ACHN (cell line): ENCODE measurements at regions not wholly inside any gene's neighbourhood (a gene's known extent, or its start where the extent isn't known, plus 50 kb on each side); places are given as distances from the start of the nearest gene placed in this dataset.

Source experiments
- DNase-seq: peaks from one replicate; pipeline ENCODE4 v3.0.0-alpha.2; 2015
- in situ Hi-C: cut with HindIII; loops from 2 replicates; pipeline ENCODE4 v1.10.0; 2017; ENCODE audit warnings: low sequenced_read_pairs, low pct_ligation_motif_present, low pct_unique_long_range_greater_than_20kb

GRCh38 chrX:5042563-5042962 is 1186.1 kb downstream of the NLGN4X start:
- in situ Hi-C loops: no loop called here
- no peak for DNase-seq

- no peak for DNase-seq
- in situ Hi-C loops: no loop called here
These were observed 1196.9 kb downstream of the NLGN4X start for GRCh38 chrX:5031792-5032191.

GRCh38 chrX:5015451-5015850 is 1213.2 kb downstream of the NLGN4X start:
- DNase-seq: no peak
- in situ Hi-C loops: no loop called here

GRCh38 chrX:4994855-4995254 is 1233.8 kb downstream of the NLGN4X start:
- no peak for DNase-seq
- in situ Hi-C loops: no loop called here

- DNase-seq: no peak
- in situ Hi-C loops: no loop called here
These were observed 1250.1 kb downstream of the NLGN4X start for GRCh38 chrX:4978613-4979012.

- DNase-seq: no peak
- in situ Hi-C loops: no loop called here
These were observed 1257.0 kb downstream of the NLGN4X start for GRCh38 chrX:4971646-4972045.

- in situ Hi-C loops: no loop called here
- DNase-seq: no peak
These were observed 1250.7 kb upstream of the PRKX start for GRCh38 chrX:4964112-4964511.

- in situ Hi-C loops: no loop called here
- DNase-seq: no peak
These were observed 1250.0 kb upstream of the PRKX start for GRCh38 chrX:4963432-4963831.

GRCh38 chrX:4944767-4945166 is 1231.3 kb upstream of the PRKX start:
- no peak for DNase-seq
- in situ Hi-C loops: no loop called here

GRCh38 chrX:4936315-4936714 is 1222.9 kb upstream of the PRKX start:
- in situ Hi-C loops: no loop called here
- no peak for DNase-seq

GRCh38 chrX:4935846-4936245 is 1222.4 kb upstream of the PRKX start:
- in situ Hi-C loops: no loop called here
- no peak for DNase-seq

GRCh38 chrX:4935401-4935800 is 1222.0 kb upstream of the PRKX start:
- in situ Hi-C loops: no loop called here

GRCh38 chrX:4932790-4933189 is 1219.3 kb upstream of the PRKX start:
- in situ Hi-C loops: no loop called here
- DNase-seq: no peak

More at GRCh38 chrX:4935401-4935800, 1222.0 kb upstream of the PRKX start:
- DNase-seq: no peak

- in situ Hi-C loops: no loop called here
- no peak for DNase-seq
These were observed 1217.0 kb upstream of the PRKX start for GRCh38 chrX:4930426-4930825.

- in situ Hi-C loops: no loop called here
- no peak for DNase-seq
These were observed 1212.5 kb upstream of the PRKX start for GRCh38 chrX:4925911-4926310.

GRCh38 chrX:4909348-4909747 is 1195.9 kb upstream of the PRKX start:
- in situ Hi-C loops: no loop called here
- DNase-seq: no peak

GRCh38 chrX:4905576-4905975 is 1192.1 kb upstream of the PRKX start:
- DNase-seq: no peak
- in situ Hi-C loops: no loop called here

- in situ Hi-C loops: no loop called here
- no peak for DNase-seq
These were observed 1167.8 kb upstream of the PRKX start for GRCh38 chrX:4881277-4881676.

- DNase-seq: no peak
- in situ Hi-C loops: no loop called here
These were observed 1165.2 kb upstream of the PRKX start for GRCh38 chrX:4878640-4879039.

- in situ Hi-C loops: no loop called here
- DNase-seq: no peak
These were observed 1162.8 kb upstream of the PRKX start for GRCh38 chrX:4876268-4876667.

GRCh38 chrX:4851534-4851933 is 1138.1 kb upstream of the PRKX start:
- no peak for DNase-seq
- in situ Hi-C loops: no loop called here
